Stimulated activated CD4-positive, alpha-beta T cell treated with anti-CD3 and anti-CD28 coated beads, TNF-alpha, amount 100 ng/mL, for 1 hour (primary cell): ENCODE measurements at regions not wholly inside any gene's neighbourhood (a gene's known extent, or its start where the extent isn't known, plus 50 kb on each side); places are given as distances from the start of the nearest gene placed in this dataset.

Experiments used
- DNase-seq, 3 donors: peaks; one replicate each; pipeline ENCODE4 v3.0.0-alpha.2; 2020; ENCODE audit warnings: low read depth in 3 of 3, low spot score in 1 of 3

GRCh38 chr12:61854902-61855301, 405.3 kb upstream of the USP15 start:
- no peak for DNase-seq

GRCh38 chr12:61857968-61858367, 402.2 kb upstream of the USP15 start:
- no peak for DNase-seq

- DNase-seq, result no peak
Measured at GRCh38 chr12:61860451-61860850, 399.8 kb upstream of the USP15 start.

GRCh38 chr12:61862986-61863385, 397.2 kb upstream of the USP15 start:
- no peak for DNase-seq

GRCh38 chr12:61863811-61864210, 396.4 kb upstream of the USP15 start:
- no peak for DNase-seq

- DNase-seq, result no peak
Measured at GRCh38 chr12:61869796-61870195, 390.4 kb upstream of the USP15 start.

- DNase-seq, result no peak
Measured at GRCh38 chr12:61870658-61871484, 389.3 kb upstream of the USP15 start.

- DNase-seq, result no peak
Measured at GRCh38 chr12:61871485-61871810, 388.8 kb upstream of the USP15 start.

- DNase-seq, result no peak
Measured at GRCh38 chr12:61879229-61879628, 381.0 kb upstream of the USP15 start.

- no peak for DNase-seq
Measured at GRCh38 chr12:61880186-61880585, 380.0 kb upstream of the USP15 start.

- no peak for DNase-seq
Measured at GRCh38 chr12:61891632-61892031, 368.6 kb upstream of the USP15 start.

- DNase-seq, result no peak
Measured at GRCh38 chr12:61894168-61894567, 366.0 kb upstream of the USP15 start.

- DNase-seq, result no peak
Measured at GRCh38 chr12:61896436-61896835, 363.8 kb upstream of the USP15 start.

- DNase-seq, result no peak
Measured at GRCh38 chr12:61902403-61902802, 357.8 kb upstream of the USP15 start.

- no peak for DNase-seq
Measured at GRCh38 chr12:61911113-61911512, 349.1 kb upstream of the USP15 start.

- no peak for DNase-seq
Measured at GRCh38 chr12:61915420-61915819, 344.8 kb upstream of the USP15 start.

GRCh38 chr12:61916831-61917230, 343.4 kb upstream of the USP15 start:
- no peak for DNase-seq

- DNase-seq, result no peak
Measured at GRCh38 chr12:61919686-61920085, 340.5 kb upstream of the USP15 start.

GRCh38 chr12:61920230-61920629, 340.0 kb upstream of the USP15 start:
- no peak for DNase-seq

GRCh38 chr12:61923152-61923551, 337.1 kb upstream of the USP15 start:
- no peak for DNase-seq

- DNase-seq, result no peak
Measured at GRCh38 chr12:61934564-61934963, 325.6 kb upstream of the USP15 start.

- no peak for DNase-seq
Measured at GRCh38 chr12:61939977-61940376, 320.2 kb upstream of the USP15 start.

GRCh38 chr12:61956545-61956944, 303.7 kb upstream of the USP15 start:
- no peak for DNase-seq
